GM12865 (cell line): ENCODE measurements at regions not wholly inside any gene's neighbourhood (a gene's known extent, or its start where the extent isn't known, plus 50 kb on each side); places are given as distances from the start of the nearest gene placed in this dataset.

Experiments used
- DNase-seq: peaks from one replicate; pipeline ENCODE4 v3.0.0; 2010; ENCODE audit warnings: low read depth
- H3K4me3 ChIP-seq: 2 replicates; pipeline ENCODE4 v1.5.1; 2011; ENCODE audit warnings: mild to moderate bottlenecking, low read depth, low read length, control low read depth
- TF ChIP-seq, protein P1 (sequence below): IDR thresholded peaks from 2 replicates; pipeline ENCODE4 v1.5.1; 2011; ENCODE audit warnings: low read length, control low read depth, low read depth, inconsistent platforms; ENCODE audit not compliant: insufficient read depth; ENCODE audit errors: missing control alignments

- TF ChIP-seq, protein P1, sequence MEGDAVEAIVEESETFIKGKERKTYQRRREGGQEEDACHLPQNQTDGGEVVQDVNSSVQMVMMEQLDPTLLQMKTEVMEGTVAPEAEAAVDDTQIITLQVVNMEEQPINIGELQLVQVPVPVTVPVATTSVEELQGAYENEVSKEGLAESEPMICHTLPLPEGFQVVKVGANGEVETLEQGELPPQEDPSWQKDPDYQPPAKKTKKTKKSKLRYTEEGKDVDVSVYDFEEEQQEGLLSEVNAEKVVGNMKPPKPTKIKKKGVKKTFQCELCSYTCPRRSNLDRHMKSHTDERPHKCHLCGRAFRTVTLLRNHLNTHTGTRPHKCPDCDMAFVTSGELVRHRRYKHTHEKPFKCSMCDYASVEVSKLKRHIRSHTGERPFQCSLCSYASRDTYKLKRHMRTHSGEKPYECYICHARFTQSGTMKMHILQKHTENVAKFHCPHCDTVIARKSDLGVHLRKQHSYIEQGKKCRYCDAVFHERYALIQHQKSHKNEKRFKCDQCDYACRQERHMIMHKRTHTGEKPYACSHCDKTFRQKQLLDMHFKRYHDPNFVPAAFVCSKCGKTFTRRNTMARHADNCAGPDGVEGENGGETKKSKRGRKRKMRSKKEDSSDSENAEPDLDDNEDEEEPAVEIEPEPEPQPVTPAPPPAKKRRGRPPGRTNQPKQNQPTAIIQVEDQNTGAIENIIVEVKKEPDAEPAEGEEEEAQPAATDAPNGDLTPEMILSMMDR, result no peak
- no peak for DNase-seq
- H3K4me3 ChIP-seq, result no peak overlapping the region
These were observed 57.9 kb upstream of the PAGE1 start for GRCh38 chrX:49753691-49754090.

GRCh38 chrX:49748211-49748956 is 52.6 kb upstream of the PAGE1 start:
- DNase-seq, result no peak
- no peak overlapping the region for H3K4me3 ChIP-seq
- TF ChIP-seq, protein P1, result no peak

DNA sequence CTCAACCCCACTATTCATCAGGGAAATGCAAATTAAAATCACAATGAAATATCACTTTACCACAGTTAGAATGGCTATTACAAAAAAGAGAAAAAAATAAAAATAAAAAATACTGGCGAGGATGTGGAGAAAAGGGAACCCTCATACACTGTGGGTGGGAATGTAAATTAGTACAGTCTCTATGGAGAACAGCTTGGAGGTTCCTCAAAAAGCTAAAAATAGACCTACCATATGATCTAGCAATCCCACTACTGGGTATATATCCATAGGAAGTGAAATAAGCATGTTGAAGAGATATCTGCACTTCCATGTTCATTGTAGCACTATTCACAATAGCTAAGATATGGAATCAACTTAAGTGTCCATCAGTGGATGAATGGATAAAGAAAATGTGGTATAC is 50.5 kb upstream of the PAGE1 start:
- TF ChIP-seq, protein P1, result no peak
- H3K4me3 ChIP-seq, result no peak overlapping the region
- no peak for DNase-seq
